ENCODE measurements at regions not wholly inside any gene's neighbourhood (a gene's known extent, or its start where the extent isn't known, plus 50 kb on each side); places are given as distances from the start of the nearest gene placed in this dataset.

DNA sequence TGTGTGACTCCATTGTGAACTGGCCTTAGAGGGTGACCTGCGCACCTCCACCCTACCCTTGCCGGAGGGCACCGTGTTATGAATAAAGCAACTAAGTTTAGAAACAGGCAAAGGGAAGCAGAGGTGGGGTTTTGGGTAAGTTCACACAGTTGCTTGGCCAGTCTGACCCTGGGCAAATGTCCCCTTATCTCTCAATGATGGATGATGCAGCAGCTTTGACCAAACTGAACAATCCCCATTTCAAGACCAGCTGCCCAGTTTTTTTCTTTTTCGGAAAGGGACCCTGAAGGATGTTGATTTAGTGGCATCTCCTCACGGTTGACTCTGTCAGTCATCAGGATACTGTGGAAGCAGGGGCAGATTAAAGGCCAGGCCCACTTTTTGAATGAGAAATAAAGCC is 68.7 kb upstream of the PRDM1 start:
- Histone ChIP-seq H3K27ac (ENCODE audit: low read depth in 1 of 2, low read length in 1 of 2) (no peak overlapping the region), H3K4me1 (ENCODE audit: control insufficient read depth in 5 of 5, insufficient read depth in 5 of 5, low read length in 5 of 5) (no peaks in the 10 kb centered on the region), H3K9me3 (ENCODE audit: control insufficient read depth in 4 of 4, insufficient read depth in 3 of 4, low read length in 3 of 4) (no peaks in the 10 kb centered on the region), H3K27me3 (ENCODE audit: control insufficient read depth in 3 of 3, insufficient read depth in 3 of 3, low read length in 2 of 3) (peaks cover 0 to 46% (median 9%) of the 10 kb centered on the region in 3 donors), H3K4me3 (no peak overlapping the region), H3K36me3 (ENCODE audit: control insufficient read depth in 4 of 4, insufficient read depth in 4 of 4, low read length in 4 of 4) (no peaks in the 10 kb centered on the region), H3K9ac (ENCODE audit: insufficient read depth in 1 of 2, low read length in 2 of 2) (no peak overlapping the region)
- no peak for ATAC-seq (ENCODE audit: insufficient read depth, low FRiP score)
- TF ChIP-seq, protein P1, sequence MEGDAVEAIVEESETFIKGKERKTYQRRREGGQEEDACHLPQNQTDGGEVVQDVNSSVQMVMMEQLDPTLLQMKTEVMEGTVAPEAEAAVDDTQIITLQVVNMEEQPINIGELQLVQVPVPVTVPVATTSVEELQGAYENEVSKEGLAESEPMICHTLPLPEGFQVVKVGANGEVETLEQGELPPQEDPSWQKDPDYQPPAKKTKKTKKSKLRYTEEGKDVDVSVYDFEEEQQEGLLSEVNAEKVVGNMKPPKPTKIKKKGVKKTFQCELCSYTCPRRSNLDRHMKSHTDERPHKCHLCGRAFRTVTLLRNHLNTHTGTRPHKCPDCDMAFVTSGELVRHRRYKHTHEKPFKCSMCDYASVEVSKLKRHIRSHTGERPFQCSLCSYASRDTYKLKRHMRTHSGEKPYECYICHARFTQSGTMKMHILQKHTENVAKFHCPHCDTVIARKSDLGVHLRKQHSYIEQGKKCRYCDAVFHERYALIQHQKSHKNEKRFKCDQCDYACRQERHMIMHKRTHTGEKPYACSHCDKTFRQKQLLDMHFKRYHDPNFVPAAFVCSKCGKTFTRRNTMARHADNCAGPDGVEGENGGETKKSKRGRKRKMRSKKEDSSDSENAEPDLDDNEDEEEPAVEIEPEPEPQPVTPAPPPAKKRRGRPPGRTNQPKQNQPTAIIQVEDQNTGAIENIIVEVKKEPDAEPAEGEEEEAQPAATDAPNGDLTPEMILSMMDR (IDR thresholded peaks at IDR 0.05; ENCODE audit: control extremely low read depth, extremely low read depth), result no peak
- 75 to 82% methylated on average over 5 of the region's 5 CpGs for WGBS, 2 donors
- no peak for DNase-seq

DNA sequence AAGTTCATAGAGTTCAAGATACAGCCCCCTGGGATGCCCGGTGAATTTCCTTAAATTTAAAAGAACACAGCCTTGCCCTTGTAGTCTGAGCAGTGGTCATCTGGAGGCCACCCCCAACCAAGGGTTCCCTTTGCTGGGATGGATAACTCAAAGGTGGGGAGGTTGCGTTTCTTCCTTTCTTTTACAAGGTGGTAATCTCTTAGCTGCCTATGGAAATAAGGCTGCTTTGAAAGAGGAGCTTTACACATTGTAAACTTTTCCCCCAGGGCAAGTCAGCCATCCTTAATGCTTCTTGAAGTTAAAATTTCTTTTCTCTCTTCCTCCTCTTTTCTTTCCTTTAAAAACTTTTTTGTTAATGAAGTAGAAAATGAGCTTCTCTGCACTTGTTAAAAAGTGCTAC is 71.2 kb upstream of the PRDM1 start:
- Histone ChIP-seq H3K9me3 (ENCODE audit: control insufficient read depth in 4 of 4, insufficient read depth in 3 of 4, low read length in 3 of 4) (no peaks in the 10 kb centered on the region), H3K9ac (ENCODE audit: insufficient read depth in 1 of 2, low read length in 2 of 2) (no peak overlapping the region), H3K36me3 (ENCODE audit: control insufficient read depth in 4 of 4, insufficient read depth in 4 of 4, low read length in 4 of 4) (no peaks in the 10 kb centered on the region), H3K27me3 (ENCODE audit: control insufficient read depth in 3 of 3, insufficient read depth in 3 of 3, low read length in 2 of 3) (peaks cover 0 to 56% (median 18%) of the 10 kb centered on the region in 3 donors), H3K4me3 (no peak overlapping the region), H3K4me1 (ENCODE audit: control insufficient read depth in 5 of 5, insufficient read depth in 5 of 5, low read length in 5 of 5) (no peaks in the 10 kb centered on the region), H3K27ac (ENCODE audit: low read depth in 1 of 2, low read length in 1 of 2) (no peak overlapping the region)
- DNase-seq, result no peak
- 71 to 78% methylated on average over 2 of the region's 2 CpGs for WGBS, 2 donors
- no peak for ATAC-seq (ENCODE audit: insufficient read depth, low FRiP score)
- TF ChIP-seq, protein P1 (IDR thresholded peaks at IDR 0.05; ENCODE audit: control extremely low read depth, extremely low read depth), result no peak

DNA sequence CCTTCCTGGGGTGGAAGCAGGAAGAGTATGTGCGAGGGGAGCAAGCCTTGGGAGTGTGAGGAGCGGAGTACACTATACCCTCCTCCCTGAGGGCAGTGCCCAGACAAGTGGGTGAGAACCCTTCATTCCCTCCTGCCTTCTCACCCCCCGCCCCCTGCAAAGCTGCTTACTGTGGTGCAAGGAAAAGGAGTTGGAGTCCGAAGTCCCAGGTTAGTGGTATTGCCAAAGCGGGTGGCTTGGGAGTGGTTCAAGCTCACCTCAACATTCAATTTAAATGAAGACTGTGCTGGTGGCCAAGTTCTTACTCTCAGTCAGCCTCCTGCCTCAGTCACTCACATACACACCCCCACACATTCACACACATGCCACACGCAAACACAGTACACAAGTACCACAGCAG is 74.7 kb upstream of the PRDM1 start:
- no peak overlapping the region for H3K9ac ChIP-seq (ENCODE audit: insufficient read depth in 1 of 2, low read length in 2 of 2)
- ATAC-seq (ENCODE audit: insufficient read depth, low FRiP score) (no peak), DNase-seq (no peak)
- TF ChIP-seq, protein P1 (IDR thresholded peaks at IDR 0.05; ENCODE audit: control extremely low read depth, extremely low read depth), result no peak
- no peak overlapping the region for H3K4me3 ChIP-seq
- no peaks in the 10 kb centered on the region for H3K4me1 ChIP-seq (ENCODE audit: control insufficient read depth in 5 of 5, insufficient read depth in 5 of 5, low read length in 5 of 5)
- peaks cover 0 to 68% (median 29%) of the 10 kb centered on the region in 3 donors for H3K27me3 ChIP-seq (ENCODE audit: control insufficient read depth in 3 of 3, insufficient read depth in 3 of 3, low read length in 2 of 3)
- no peaks in the 10 kb centered on the region for H3K36me3 ChIP-seq (ENCODE audit: control insufficient read depth in 4 of 4, insufficient read depth in 4 of 4, low read length in 4 of 4)
- WGBS, 2 donors, result 98% methylated on average over 6 of the region's 6 CpGs
- no peaks in the 10 kb centered on the region for H3K9me3 ChIP-seq (ENCODE audit: control insufficient read depth in 4 of 4, insufficient read depth in 3 of 4, low read length in 3 of 4)
- no peak overlapping the region for H3K27ac ChIP-seq (ENCODE audit: low read depth in 1 of 2, low read length in 1 of 2)

DNA sequence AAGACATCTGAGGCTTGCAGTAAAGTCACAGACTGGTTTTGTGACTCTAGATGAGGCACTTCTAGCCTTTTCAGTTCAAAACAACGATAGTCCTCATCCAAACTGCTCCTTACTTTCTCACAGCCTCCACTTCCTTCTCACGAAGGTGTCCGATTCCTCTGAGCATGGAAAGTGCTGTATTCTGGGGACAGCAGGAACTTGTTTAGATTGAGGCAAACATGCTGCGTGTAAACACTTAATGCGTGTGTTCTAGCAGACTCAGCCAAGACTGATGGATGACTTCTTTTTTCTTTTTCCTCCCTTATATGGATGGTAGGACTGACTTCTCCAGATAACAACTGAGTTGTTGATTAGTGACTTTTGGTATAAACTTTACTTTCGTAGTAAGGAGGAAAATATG is 80.2 kb upstream of the PRDM1 start:
- Histone ChIP-seq H3K9me3 (ENCODE audit: control insufficient read depth in 4 of 4, insufficient read depth in 3 of 4, low read length in 3 of 4) (no peaks in the 10 kb centered on the region), H3K9ac (ENCODE audit: insufficient read depth in 1 of 2, low read length in 2 of 2) (no peak overlapping the region), H3K36me3 (ENCODE audit: control insufficient read depth in 4 of 4, insufficient read depth in 4 of 4, low read length in 4 of 4) (no peaks in the 10 kb centered on the region), H3K4me3 (no peak overlapping the region), H3K27ac (ENCODE audit: low read depth in 1 of 2, low read length in 1 of 2) (no peak overlapping the region), H3K27me3 (ENCODE audit: control insufficient read depth in 3 of 3, insufficient read depth in 3 of 3, low read length in 2 of 3) (peaks cover 0 to 68% (median 26%) of the 10 kb centered on the region in 3 donors), H3K4me1 (ENCODE audit: control insufficient read depth in 5 of 5, insufficient read depth in 5 of 5, low read length in 5 of 5) (peaks cover 0 to 10% (median 0%) of the 10 kb centered on the region in 5 donors)
- DNase-seq (peak in 2 of 3 donors; percentile 24 to 43), ATAC-seq (ENCODE audit: insufficient read depth, low FRiP score) (no peak)
- TF ChIP-seq, protein P1 (IDR thresholded peaks at IDR 0.05; ENCODE audit: control extremely low read depth, extremely low read depth), result no peak
- 38 to 60% methylated on average over 6 of the region's 6 CpGs for WGBS, 2 donors
